Right lobe of liver (tissue), 6 donors: ENCODE measurements at regions not wholly inside any gene's neighbourhood (a gene's known extent, or its start where the extent isn't known, plus 50 kb on each side); places are given as distances from the start of the nearest gene placed in this dataset.

Experiments used
- ATAC-seq, 4 donors: fragments of 200-7000 bp; cut with Tn5 transposase; one replicate each; pipeline ENCODE4 v1.9.1; 2020; ENCODE audit warnings: mild to moderate bottlenecking in 4 of 4, moderate library complexity in 4 of 4
- DNase-seq, 3 donors: peaks; one replicate each; pipeline ENCODE4 v3.0.0-alpha.2; 2020
- H3K27ac ChIP-seq, 3 donors: fragments of 200-600 bp; one replicate each; pipeline ENCODE4 v1.8.0; 2022
- H3K27me3 ChIP-seq, 2 donors: fragments of 200-600 bp; one replicate each; pipeline ENCODE4 v1.8.0; 2022
- H3K36me3 ChIP-seq, 4 donors: fragments of 200-600 bp; sonication (generic) in 1 of 4; one replicate each; pipeline versions ENCODE4 v1.5.1 to v1.8.0; 2017 to 2022; ENCODE audit warnings: control low read depth in 1 of 4
- H3K4me1 ChIP-seq, 4 donors: fragments of 200-600 bp; sonication (generic) in 1 of 4; one replicate each; pipeline versions ENCODE4 v1.5.1 to v1.8.0; 2017 to 2022; ENCODE audit warnings: control low read depth in 1 of 4
- H3K4me3 ChIP-seq, 3 donors: fragments of 200-600 bp; one replicate each; pipeline ENCODE4 v1.8.0; 2022
- H3K9me3 ChIP-seq, 4 donors: fragments of 200-600 bp; sonication (generic) in 1 of 4; one replicate each; pipeline versions ENCODE4 v1.5.1 to v1.8.0; 2017 to 2022; ENCODE audit warnings: control low read depth in 1 of 4
- POLR2A ChIP-seq: fragments of 450-650 bp; IDR thresholded peaks from one replicate; pipeline ENCODE4 v1.6.1; 2017; ENCODE audit warnings: antibody characterized with exemption, mild to moderate bottlenecking
- WGBS: methylation state at CpG from one replicate; pipeline ENCODE4 v1.1.6; 2018; ENCODE audit warnings: low coverage, low lambda C conversion rate; ENCODE audit not compliant: insufficient coverage; ENCODE audit errors: missing lambda C conversion rate; 5-methylcytosine and 5-hydroxymethylcytosine counted together
- intact Hi-C, 2 donors: fragments of 100-400 bp; cut with DNase I; formaldehyde crosslinking; loops; one replicate each; pipeline versions ENCODE4 v1.11.2 to v1.14.1; 2022
- TF ChIP-seq, protein P1 (sequence below), 4 donors: fragments of 200-600 bp in 3 of 4; fragments of 450-650 bp in 1 of 4; IDR thresholded peaks; one replicate each; pipeline versions ENCODE4 v1.5.1 to v1.8.0; 2016 to 2022; ENCODE audit warnings: antibody characterized with exemption in 4 of 4, mild to moderate bottlenecking in 2 of 4
- donor health status: DM: no; HTN: yes; CAD: no.
- donor health status: DM: no; HTN: no; CAD: no.
- donor health status: DM: no; HTN: no; CAD: no.
- donor health status: DM: no; HTN: yes; CAD: no.
- donor health status: DM: no; HTN: yes; CAD: no.

DNA sequence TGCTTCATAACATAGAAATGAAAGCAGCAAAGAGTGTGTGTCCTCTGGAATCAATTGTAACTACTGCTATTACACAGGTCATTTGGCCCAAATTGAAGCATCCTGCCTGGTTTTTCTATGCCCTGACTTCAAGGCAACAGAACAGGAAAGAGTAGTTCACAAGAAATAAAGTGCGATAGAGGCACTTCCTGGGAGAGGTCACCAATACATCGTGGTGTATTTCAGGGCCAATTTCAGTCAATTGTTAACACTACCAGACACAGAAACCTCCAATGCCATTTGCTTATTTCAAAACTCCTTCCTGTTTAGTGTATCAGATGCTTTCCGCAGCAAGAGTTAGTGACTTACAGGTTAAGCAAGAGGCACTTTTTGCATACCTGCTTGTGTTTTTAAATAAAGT, 292.1 kb downstream of the ETAA1 start:
- no peak for TF ChIP-seq POLR2A
- TF ChIP-seq, protein P1, sequence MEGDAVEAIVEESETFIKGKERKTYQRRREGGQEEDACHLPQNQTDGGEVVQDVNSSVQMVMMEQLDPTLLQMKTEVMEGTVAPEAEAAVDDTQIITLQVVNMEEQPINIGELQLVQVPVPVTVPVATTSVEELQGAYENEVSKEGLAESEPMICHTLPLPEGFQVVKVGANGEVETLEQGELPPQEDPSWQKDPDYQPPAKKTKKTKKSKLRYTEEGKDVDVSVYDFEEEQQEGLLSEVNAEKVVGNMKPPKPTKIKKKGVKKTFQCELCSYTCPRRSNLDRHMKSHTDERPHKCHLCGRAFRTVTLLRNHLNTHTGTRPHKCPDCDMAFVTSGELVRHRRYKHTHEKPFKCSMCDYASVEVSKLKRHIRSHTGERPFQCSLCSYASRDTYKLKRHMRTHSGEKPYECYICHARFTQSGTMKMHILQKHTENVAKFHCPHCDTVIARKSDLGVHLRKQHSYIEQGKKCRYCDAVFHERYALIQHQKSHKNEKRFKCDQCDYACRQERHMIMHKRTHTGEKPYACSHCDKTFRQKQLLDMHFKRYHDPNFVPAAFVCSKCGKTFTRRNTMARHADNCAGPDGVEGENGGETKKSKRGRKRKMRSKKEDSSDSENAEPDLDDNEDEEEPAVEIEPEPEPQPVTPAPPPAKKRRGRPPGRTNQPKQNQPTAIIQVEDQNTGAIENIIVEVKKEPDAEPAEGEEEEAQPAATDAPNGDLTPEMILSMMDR (IDR thresholded peaks at IDR 0.05): no peak
- Histone ChIP-seq H3K36me3 (no peaks in the 10 kb centered on the region), H3K27ac (no peak overlapping the region), H3K27me3 (no peaks in the 10 kb centered on the region), H3K9me3 (no peaks in the 10 kb centered on the region), H3K4me1 (no peaks in the 10 kb centered on the region), H3K4me3 (no peak overlapping the region)
- DNase-seq (no peak), ATAC-seq (no peak)
- WGBS: 45% methylated on average over 3 of the region's 3 CpGs
- intact Hi-C loops: no loop called here

- no peak for ATAC-seq
- intact Hi-C loops: no loop called here
- DNase-seq: no peak
- WGBS: 50% methylated on average over 1 of the region's 1 CpG
- no peak for TF ChIP-seq POLR2A
- TF ChIP-seq, protein P1 (IDR thresholded peaks at IDR 0.05): no peak
- H3K27me3 ChIP-seq: no peaks in the 10 kb centered on the region
- H3K9me3 ChIP-seq: no peaks in the 10 kb centered on the region
- no peak overlapping the region for H3K4me3 ChIP-seq
- no peaks in the 10 kb centered on the region for H3K36me3 ChIP-seq
- H3K27ac ChIP-seq: no peak overlapping the region
- no peaks in the 10 kb centered on the region for H3K4me1 ChIP-seq
Measured at GRCh38 chr2:67689651-67690050, 292.5 kb downstream of the ETAA1 start.

DNA sequence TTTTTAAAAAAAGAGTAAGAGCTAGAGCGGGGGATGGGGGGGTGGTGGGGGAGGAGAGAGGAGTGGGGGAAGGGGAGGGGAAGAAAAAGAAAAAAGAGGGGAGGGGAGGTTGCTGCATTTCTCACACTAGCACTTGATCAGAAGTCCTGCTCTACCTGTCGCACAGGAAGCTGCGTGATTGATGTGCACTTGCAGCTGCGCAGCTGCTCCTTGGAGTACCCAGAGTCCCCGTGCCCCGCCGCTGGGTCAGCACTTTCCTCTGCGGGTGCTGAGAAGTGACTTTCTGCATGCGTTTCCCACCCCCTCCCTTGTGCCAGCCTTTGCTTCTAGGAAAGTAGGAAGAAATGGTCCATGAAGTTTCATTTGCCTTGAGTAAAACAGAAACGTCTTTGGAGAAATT, 297.3 kb downstream of the ETAA1 start:
- intact Hi-C loops: no loop called here
- no peak for ATAC-seq
- peak in 1 of 3 donors; percentile 35 for DNase-seq
- H3K9me3 ChIP-seq: no peaks in the 10 kb centered on the region
- 45% methylated on average over 8 of the region's 10 CpGs for WGBS
- H3K27ac ChIP-seq: no peak overlapping the region
- no peak overlapping the region for H3K4me3 ChIP-seq
- TF ChIP-seq, protein P1 (IDR thresholded peaks at IDR 0.05): no peak
- no peak for TF ChIP-seq POLR2A
- no peaks in the 10 kb centered on the region for H3K36me3 ChIP-seq
- no peaks in the 10 kb centered on the region for H3K27me3 ChIP-seq
- no peaks in the 10 kb centered on the region for H3K4me1 ChIP-seq

DNA sequence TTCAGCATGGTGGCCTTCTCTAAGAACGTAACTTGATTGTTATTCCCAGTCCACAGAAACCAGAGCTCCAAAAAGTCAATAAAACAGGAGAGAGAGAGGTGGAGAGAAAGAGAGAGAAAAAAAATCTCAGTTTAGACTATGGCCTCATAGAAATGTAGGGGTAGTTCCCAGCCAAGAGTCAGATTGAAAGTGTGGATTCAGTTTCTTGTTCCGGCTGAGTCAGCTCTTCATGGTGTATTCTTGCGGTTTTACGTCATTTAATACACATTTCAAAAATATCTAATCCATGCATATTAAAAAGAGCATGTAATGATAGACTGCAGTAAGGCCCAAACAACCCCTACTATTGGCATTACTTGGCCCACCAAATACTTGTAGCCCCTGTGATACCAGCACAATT, 303.9 kb downstream of the ETAA1 start:
- Histone ChIP-seq H3K9me3 (no peaks in the 10 kb centered on the region), H3K4me1 (no peaks in the 10 kb centered on the region), H3K27ac (no peak overlapping the region), H3K4me3 (no peak overlapping the region), H3K36me3 (no peaks in the 10 kb centered on the region), H3K27me3 (no peaks in the 10 kb centered on the region)
- ATAC-seq (no peak), DNase-seq (no peak)
- intact Hi-C loops: no loop called here
- 83% methylated on average over 4 of the region's 4 CpGs for WGBS
- TF ChIP-seq, protein P1 (IDR thresholded peaks at IDR 0.05): no peak
- TF ChIP-seq POLR2A: no peak

- no peak overlapping the region for H3K4me3 ChIP-seq
- WGBS: 57% methylated on average over 4 of the region's 4 CpGs
- intact Hi-C loops: no loop called here
- H3K4me1 ChIP-seq: no peaks in the 10 kb centered on the region
- DNase-seq: no peak
- no peaks in the 10 kb centered on the region for H3K36me3 ChIP-seq
- H3K9me3 ChIP-seq: no peaks in the 10 kb centered on the region
- TF ChIP-seq, protein P1 (IDR thresholded peaks at IDR 0.05): no peak
- no peak for TF ChIP-seq POLR2A
- no peaks in the 10 kb centered on the region for H3K27me3 ChIP-seq
- H3K27ac ChIP-seq: no peak overlapping the region
- no peak for ATAC-seq
Measured at GRCh38 chr2:67702284-67702683, 305.2 kb downstream of the ETAA1 start.
